ENCODE measurements at regions not wholly inside any gene's neighbourhood (a gene's known extent, or its start where the extent isn't known, plus 50 kb on each side); places are given as distances from the start of the nearest gene placed in this dataset.
"Not testable (repeated sequence)": the region's sequence is repeated elsewhere in the genome, so short reads cannot be mapped to it uniquely, and the experiment has no call there.

DNA sequence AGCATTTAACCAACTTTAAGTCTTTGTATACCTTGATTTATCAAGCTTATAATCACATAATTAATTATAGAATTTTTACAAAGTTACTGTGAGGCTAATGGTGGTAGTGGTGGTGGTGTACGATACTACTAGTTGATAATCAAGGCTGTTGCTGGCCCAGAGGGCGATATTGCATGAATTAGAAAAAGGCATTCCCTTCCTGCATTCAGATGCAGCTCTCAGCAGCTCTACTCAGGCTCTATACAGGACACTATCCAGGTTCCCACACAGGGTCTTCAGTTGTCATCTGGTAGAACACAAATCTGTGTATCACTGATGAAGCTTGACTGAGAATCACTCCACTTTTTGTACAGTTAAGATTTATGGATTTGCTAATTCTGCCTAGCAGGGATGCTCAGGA lies 562.8 kb upstream of the C9orf72 start:
- no peak overlapping the region for H3K4me3 ChIP-seq
- TF ChIP-seq, protein P1, sequence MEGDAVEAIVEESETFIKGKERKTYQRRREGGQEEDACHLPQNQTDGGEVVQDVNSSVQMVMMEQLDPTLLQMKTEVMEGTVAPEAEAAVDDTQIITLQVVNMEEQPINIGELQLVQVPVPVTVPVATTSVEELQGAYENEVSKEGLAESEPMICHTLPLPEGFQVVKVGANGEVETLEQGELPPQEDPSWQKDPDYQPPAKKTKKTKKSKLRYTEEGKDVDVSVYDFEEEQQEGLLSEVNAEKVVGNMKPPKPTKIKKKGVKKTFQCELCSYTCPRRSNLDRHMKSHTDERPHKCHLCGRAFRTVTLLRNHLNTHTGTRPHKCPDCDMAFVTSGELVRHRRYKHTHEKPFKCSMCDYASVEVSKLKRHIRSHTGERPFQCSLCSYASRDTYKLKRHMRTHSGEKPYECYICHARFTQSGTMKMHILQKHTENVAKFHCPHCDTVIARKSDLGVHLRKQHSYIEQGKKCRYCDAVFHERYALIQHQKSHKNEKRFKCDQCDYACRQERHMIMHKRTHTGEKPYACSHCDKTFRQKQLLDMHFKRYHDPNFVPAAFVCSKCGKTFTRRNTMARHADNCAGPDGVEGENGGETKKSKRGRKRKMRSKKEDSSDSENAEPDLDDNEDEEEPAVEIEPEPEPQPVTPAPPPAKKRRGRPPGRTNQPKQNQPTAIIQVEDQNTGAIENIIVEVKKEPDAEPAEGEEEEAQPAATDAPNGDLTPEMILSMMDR (IDR thresholded peaks at IDR 0.05), result no peak
- no peak overlapping the region for H3K27ac ChIP-seq
- no peaks in the 10 kb centered on the region for H3K27me3 ChIP-seq
- DNase-seq, result no peak
- intact Hi-C loops (cut with DNase I), result no loop called here
- H3K9me3 ChIP-seq, result no peaks in the 10 kb centered on the region
- no peaks in the 10 kb centered on the region for H3K4me1 ChIP-seq
- no peak for ATAC-seq
- no peaks in the 10 kb centered on the region for H3K36me3 ChIP-seq

DNA sequence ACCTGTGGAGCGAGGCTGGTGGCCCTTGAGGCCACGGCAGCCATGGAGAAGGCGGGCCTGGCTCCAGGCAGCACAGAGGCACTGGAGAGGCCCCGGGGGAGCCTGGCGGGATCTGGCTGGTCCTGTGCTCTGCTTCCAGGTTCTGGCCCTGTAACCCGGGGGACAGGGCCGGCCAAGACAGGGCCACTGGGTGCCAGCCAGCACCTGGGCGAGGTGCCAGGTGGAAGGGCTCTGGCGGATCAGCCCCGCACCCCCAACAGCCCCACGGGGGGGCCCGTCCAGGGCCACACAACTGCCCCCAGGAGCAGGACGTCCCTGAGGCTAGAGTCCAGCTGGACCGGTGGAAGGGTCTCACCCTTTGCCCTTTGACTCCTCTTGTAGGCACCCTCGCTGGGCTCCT lies 574.1 kb upstream of the C9orf72 start:
- H3K4me3 ChIP-seq; H3K36me3 ChIP-seq; H3K27ac ChIP-seq; ATAC-seq; H3K27me3 ChIP-seq; intact Hi-C loops (cut with DNase I); H3K9me3 ChIP-seq; H3K4me1 ChIP-seq: not testable (repeated sequence)
- peak in 1 of 4 donors; percentile 72 for DNase-seq

DNA sequence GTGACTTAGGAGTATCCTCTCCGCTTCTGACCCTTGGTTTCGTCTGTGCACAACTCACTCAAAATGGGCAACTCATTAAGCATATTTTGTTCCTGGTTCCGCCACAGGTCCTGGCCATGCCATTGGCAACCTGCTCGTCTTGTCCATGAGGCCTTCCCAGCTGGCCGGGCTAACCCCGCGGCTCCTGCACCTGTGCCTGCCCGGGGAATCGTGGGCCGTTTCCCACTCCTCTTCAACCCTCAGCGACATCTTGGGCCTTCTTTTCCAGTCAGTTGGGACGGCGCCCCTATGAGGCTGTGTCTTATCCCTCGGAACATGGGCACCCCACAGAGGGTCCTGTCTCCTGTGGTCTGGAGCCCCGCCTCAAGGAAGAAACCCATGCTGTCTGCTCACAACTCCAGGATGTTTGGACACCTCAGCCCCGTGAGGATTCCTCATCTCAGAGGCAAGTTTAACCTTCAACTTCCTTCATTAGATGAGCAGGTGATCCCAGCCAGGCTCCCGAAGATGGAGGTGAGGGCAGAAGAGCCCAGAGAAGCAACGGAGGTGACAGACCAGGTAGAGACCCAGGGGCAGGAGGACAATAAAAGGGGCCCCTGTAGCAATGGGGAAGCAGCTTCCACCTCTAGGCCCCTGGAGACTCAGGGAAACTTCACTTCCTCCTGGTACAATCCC lies 574.8 kb upstream of the C9orf72 start:
- DNase-seq, result not testable (repeated sequence)

DNA sequence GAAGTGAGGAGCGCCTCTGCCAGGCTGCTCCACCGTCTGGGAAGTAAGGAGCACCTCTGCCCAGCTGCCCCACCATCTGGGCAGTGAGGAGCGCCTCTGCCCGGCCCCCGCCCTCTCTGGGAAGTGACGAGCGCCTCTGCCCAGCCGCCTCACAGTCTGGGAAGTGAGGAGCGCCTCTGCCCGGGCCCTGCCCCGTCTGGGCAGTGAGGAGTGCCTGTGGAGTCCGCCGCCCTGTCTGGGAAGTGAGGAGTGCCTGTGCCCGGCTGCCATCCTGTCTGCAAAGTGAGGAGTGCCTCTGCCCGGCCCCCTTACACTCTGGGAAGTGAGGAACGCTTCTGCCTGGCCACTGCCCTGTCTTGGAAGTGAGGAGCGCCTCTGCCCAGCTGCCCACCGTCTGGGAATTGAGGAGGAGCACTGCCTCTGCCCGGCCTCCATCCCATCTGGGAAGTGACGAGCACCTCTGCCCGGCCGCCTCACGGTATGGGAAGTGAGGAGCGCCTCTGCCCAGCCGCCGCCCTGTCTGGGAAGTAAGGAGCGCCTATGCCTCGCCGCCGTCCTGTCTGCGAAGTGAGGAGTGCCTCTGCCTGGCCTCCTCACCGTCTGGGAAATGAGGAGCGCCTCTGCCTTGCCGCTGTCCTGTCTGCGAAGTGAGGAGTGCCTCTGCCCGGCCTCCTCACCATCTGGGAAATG lies 576.2 kb upstream of the C9orf72 start:
- intact Hi-C loops (cut with DNase I); H3K27ac ChIP-seq: not testable (repeated sequence)

More for the DNA sequence above, 574.8 kb upstream of the C9orf72 start:
- H3K4me1 ChIP-seq; intact Hi-C loops (cut with DNase I); ATAC-seq; H3K4me3 ChIP-seq; H3K27ac ChIP-seq; H3K9me3 ChIP-seq; H3K36me3 ChIP-seq; H3K27me3 ChIP-seq: not testable (repeated sequence)

DNA sequence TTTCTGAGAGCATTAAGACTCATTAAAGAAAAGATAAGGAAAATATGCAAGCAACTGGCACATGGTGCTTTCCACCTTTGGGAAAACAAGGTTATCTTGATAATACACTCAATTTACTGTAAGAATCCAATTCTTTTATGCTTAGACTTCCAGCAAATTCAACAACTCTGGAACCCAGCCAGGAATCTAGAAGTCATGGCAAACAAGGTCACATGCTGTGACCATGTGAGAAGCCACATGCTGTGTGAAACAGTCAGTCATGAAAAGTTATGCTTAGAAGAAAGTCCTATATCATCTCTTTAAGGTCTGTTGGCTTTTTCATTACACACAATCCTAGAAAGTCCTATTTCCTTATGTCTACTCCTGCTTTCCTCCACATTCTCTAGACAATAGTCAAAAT lies 581.8 kb upstream of the C9orf72 start:
- no peak overlapping the region for H3K4me3 ChIP-seq
- H3K4me1 ChIP-seq, result no peaks in the 10 kb centered on the region
- no peaks in the 10 kb centered on the region for H3K36me3 ChIP-seq
- peak in 1 of 4 donors; percentile 7 for DNase-seq
- H3K9me3 ChIP-seq, result no peaks in the 10 kb centered on the region
- ATAC-seq, result no peak
- TF ChIP-seq, protein P1 (IDR thresholded peaks at IDR 0.05), result no peak
- H3K27me3 ChIP-seq, result no peaks in the 10 kb centered on the region
- intact Hi-C loops (cut with DNase I), result no loop called here
- H3K27ac ChIP-seq, result no peak overlapping the region

More for the DNA sequence above, 576.2 kb upstream of the C9orf72 start:
- DNase-seq, result peak in 1 of 4 donors; percentile 66
- H3K27me3 ChIP-seq, H3K9me3 ChIP-seq, H3K4me3 ChIP-seq, H3K4me1 ChIP-seq, ATAC-seq, H3K36me3 ChIP-seq: not testable (repeated sequence)

DNA sequence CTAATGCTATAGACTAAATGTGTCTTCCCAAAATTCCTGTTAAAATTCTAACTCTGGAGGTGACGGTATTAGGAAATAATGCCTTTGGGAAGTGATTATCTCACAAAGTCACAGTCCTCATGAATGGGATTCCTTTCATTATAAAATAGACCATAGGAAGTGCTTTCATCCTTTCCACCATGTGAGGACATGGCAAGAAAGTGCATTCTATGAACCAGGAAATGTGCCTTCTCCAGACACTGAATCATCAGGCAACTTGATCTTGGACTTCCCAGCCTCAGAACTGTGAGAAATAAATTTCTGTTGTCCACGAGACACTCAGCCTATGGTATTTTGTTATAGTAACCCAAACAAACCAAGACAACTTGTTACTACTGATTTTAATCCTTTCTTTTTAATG lies 582.4 kb upstream of the C9orf72 start:
- H3K27ac ChIP-seq, result no peak overlapping the region
- no peaks in the 10 kb centered on the region for H3K9me3 ChIP-seq
- DNase-seq, result no peak
- intact Hi-C loops (cut with DNase I), result no loop called here
- TF ChIP-seq, protein P1 (IDR thresholded peaks at IDR 0.05), result no peak
- no peak for ATAC-seq
- no peaks in the 10 kb centered on the region for H3K4me1 ChIP-seq
- H3K36me3 ChIP-seq, result no peaks in the 10 kb centered on the region
- no peaks in the 10 kb centered on the region for H3K27me3 ChIP-seq
- H3K4me3 ChIP-seq, result no peak overlapping the region
